NCI-H446 treated with DMSO at 0.1 percent for 48 hours (cell line): ENCODE measurements at regions not wholly inside any gene's neighbourhood (a gene's known extent, or its start where the extent isn't known, plus 50 kb on each side); places are given as distances from the start of the nearest gene placed in this dataset.
"Not testable (repeated sequence)": the region's sequence is repeated elsewhere in the genome, so short reads cannot be mapped to it uniquely, and the experiment has no call there.

ENCODE experiments used
- DNase-seq: peaks from one replicate; lab custom pipeline; 2025; lab: John Stamatoyannopoulos, UW

GRCh38 chr4:123158576-123158975, 236.2 kb upstream of the NUDT6 start:
- no peak for DNase-seq

DNA sequence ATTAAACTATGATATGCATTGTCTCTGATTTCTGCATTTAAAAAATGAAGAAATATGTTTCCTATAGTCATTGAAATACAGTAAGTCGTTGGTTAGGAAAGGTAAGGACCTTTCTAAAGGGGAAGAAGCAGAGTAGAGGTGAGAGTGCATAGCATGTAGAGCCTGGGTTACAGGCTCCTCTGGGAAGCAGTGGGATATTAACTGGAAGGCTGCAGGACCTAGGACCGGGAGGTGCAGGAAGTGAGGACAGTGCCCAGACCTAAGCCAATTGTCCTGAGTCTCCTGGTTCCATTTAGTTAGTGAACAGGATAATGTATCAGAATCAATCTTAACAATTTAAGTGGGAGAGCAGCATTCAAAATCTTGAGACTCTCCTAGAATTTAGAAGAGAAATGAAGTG, 237.1 kb upstream of the NUDT6 start:
- no peak for DNase-seq

GRCh38 chr4:123162859-123163258, 233.7 kb upstream of the SPRY1 start:
- no peak for DNase-seq

DNA sequence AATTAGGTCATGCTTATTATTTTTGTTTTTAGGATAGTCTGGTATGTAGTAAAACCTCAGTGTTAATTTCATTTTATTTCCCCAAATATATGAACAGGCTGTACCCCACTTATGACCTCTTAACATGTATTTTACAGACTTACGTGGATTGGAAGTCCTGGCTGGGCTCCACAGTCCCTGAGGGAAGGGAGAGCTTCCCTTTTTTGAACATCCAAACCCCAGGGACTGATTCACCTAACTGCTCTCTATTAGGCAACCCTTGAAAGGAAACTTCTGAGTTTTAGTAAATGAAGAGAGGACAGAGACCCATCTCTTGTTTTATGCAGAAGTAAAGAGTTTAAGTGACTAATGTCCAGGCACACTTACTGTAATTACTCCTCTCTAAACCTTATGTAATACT, 233.1 kb upstream of the SPRY1 start:
- no peak for DNase-seq

DNA sequence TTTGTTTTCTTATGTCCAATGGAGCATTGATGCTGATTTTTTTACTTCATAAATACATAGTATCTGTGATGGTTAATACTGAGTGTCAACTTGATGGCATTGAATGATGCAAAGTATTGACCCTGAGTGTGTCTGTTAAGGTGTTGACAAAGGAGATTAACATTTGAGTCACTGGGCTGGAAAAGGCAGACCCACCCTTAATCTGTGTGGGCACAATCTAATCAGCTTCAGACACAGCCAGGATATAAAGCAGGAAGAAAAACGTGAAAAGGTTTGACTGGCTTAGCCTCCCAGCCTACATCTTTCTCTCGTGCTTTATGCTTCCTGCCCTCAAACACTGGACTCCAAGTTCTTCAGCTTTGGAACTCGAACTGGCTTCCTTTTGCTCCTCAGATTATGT, 230.6 kb upstream of the SPRY1 start:
- DNase-seq: no peak

DNA sequence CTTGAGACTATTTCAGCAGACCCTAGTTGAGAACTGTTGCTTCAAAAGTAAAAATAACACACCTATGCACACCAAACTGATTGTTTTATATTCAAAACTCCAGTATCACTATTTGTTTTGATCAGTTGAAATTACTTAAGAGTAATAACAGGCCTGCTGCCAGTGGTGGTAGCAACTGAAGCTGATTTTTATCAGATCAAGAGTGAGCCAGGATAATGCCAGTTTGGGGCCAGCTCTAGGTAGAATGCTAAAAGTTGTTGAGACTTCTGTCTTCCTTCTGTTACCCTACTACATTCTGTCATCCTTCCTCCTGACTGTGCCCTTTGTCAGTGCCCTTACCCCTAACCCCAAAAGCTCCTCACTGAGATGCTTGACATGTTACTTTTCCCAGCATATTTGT, 228.7 kb upstream of the SPRY1 start:
- no peak for DNase-seq

DNA sequence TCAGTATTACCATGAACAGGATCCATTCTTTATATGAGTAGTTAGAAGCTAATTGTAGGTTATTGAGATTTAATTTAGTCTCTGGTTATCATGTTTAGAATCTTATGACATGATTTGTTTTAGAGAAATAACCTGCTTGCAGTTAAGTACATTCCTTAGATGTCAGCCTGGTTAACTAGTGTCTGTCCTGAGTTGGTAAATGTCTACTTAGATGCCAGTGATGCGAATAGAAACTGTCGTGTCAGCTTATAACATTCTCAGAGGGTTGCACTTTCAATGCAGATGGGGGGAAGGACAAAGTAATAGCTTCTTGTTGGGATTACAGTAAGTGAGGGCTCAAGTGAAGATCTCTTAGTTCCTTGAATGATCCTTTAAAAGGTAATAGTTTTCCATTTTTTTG, 227.8 kb upstream of the SPRY1 start:
- no peak for DNase-seq

- no peak for DNase-seq
Measured at GRCh38 chr4:123170843-123171242, 225.8 kb upstream of the SPRY1 start.

GRCh38 chr4:123176605-123177004, 220.0 kb upstream of the SPRY1 start:
- DNase-seq: no peak

DNA sequence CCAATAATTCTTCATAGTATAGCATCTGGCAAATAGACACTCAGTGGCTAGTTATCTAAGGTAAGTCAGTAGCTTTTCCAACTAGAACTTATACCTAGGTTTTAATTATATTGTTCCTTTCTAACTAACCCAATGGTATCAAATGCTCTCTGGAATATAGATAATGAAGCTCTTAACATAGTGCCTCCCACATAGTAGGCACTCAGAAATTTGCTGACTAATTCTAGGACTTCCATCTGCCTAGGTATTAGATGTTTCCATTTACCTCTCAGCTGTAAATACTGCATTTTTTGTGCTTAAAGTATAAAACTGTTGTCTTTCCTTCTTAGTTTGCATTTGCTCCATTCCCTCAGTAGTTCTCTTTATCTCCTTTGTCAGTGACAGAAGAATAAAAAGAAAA, 214.3 kb upstream of the SPRY1 start:
- no peak for DNase-seq

GRCh38 chr4:123183308-123183707, 213.3 kb upstream of the SPRY1 start:
- DNase-seq: no peak

DNA sequence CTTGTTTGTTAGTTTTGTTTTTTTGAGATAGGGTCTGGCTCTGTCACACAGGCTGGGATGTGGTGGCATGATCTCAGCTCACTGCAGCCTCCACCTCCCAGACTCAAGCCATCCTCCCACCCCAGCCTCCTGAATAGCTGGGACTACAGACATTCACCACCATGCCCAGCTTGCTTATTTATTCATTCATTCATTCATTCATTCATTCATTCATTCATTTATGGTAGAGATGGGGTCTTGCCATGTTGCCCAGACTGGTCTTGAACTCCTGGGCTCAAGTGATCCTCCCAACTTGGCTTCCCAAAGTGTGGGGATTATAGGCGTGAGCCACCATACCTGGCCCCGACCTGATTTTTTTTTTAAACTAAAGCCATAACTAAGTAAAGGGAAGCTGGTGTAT, 212.8 kb upstream of the SPRY1 start:
- DNase-seq: not testable (repeated sequence)

DNA sequence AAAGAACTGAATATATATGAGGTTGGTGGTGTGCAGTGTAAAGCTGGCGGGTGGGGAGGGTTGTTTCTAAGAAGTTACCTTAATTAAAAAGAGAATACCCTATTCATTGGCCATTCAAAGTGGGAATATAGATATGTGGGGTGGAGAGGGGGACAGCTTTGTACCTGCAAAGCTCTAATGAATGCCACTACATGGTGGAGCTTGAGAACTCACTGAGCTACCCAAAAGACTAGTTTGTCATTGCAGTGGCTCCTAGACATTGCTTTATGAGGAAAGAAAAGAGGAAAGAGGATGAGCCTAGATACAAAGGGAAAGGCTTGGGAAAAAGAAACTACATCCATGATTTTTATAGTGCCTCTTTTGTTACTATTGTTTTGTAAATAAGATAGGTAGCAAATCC, 209.9 kb upstream of the SPRY1 start:
- DNase-seq: no peak

GRCh38 chr4:123190176-123190575, 206.4 kb upstream of the SPRY1 start:
- DNase-seq: no peak

GRCh38 chr4:123191728-123192127, 204.9 kb upstream of the SPRY1 start:
- no peak for DNase-seq

GRCh38 chr4:123193802-123194367, 202.7 kb upstream of the SPRY1 start:
- DNase-seq: no peak

- no peak for DNase-seq
Measured at GRCh38 chr4:123198706-123199105, 197.9 kb upstream of the SPRY1 start.

- no peak for DNase-seq
Measured at GRCh38 chr4:123200051-123200940, 196.3 kb upstream of the SPRY1 start.

DNA sequence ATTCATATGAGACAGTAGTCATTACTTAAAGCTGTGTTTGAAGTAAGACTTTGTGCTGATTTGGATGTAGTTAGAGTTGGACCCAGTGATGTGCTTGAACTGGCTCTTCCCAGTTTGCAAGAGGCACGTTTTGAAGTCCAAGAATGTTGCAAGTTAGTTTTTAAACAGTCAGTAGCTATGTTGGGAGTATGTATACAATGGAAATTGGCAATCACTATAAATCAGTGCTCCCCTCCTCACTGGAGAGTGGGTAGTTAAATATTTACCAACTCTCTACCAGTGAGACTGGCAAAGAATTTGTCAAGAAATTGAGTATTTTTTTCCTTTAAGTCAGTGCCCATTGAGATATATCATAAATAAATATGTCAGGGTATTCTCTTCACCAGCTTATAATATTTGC, 191.9 kb upstream of the SPRY1 start:
- no peak for DNase-seq

DNA sequence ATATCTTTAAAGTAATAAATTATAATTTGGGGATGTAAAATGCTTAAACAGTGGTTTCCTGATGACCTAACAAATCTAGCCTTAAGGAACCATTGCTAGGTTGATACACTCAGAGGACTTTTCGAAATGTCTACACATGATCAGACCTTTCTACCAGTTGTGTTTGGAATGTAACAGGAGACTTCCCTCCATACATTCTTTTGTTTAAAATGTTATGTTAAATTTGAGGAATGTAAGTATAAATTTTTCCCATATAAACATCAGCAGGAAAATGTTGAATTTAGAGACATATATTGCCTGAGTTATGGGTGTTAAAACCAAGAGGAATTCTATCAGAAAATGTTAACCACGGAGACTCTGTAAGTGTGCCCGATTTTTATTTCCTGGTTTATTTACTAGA, 190.6 kb upstream of the SPRY1 start:
- no peak for DNase-seq

DNA sequence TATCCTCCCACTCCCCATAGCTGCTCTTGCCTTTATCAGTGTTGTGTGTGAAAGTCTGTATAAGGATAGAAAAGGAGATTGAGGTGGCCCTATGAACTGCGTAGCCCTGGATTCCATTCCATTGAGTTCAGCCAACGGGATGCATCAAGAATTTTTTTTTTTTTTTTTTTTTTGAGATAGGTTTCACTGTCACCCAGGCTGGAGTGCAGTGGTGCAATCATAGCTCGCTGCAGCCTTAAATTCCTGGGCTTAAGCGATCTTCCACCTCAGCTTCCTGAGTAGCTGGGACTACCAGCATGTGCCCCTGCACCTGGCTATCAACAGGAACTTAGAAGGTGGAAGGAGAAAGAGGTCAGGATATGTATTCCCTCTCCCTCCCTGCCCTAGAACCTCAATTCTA, 187.2 kb upstream of the SPRY1 start:
- DNase-seq: no peak

DNA sequence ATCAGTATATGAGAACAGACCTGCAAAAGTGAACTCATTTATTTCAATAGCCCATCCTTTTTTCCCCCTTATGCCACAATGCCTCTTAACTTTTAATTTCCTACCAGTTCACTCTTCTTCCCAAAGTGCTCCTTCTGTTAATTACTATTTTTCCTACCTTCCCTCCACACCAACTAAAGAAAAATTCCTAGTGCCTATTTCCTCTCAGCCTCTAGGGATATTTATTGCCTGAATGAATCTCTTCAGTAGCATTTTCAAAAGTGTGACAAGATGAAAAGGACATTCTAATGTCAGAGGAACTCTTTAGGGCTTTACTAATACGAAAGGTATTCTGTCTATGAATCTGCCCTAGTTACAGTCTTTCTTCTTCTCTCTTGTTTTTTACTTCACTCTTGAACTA, 181.1 kb upstream of the SPRY1 start:
- DNase-seq: no peak

- no peak for DNase-seq
Measured at GRCh38 chr4:123216543-123216942, 180.1 kb upstream of the SPRY1 start.

DNA sequence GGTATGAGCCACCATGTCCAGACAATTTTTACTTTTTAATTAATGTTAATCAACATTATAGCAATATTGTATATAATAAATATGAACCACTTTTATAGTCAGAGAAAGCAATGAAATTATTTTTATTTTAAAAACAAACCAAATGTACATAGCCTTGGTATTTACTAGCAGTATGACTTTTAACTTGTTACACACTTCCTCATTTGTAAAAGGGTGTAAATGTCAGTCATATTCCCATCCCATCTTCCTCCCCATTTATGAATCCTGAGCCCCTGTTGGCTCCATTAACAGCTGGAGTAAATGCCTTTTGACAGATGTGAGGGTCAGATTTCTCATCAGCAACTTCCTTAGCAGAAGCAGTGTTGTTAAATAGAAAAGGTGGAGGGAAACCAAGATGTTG, 179.6 kb upstream of the SPRY1 start:
- DNase-seq: no peak
